Neuronal stem cell (in vitro differentiated cells): ENCODE measurements at regions not wholly inside any gene's neighbourhood (a gene's known extent, or its start where the extent isn't known, plus 50 kb on each side); places are given as distances from the start of the nearest gene placed in this dataset.
A peak's percentile ranks its signal among the peaks of the same experiment; 100 is the strongest.

Experiments
- DNase-seq: peaks from one replicate; pipeline ENCODE4 v3.0.0-alpha.2; 2013; ENCODE audit warnings: low spot score
- H2AFZ ChIP-seq: one replicate; pipeline ENCODE4 v1.6.1; 2013; ENCODE audit warnings: mild to moderate bottlenecking, low read length, inconsistent platforms
- H2AK5ac ChIP-seq: 2 replicates; pipeline ENCODE4 v1.6.1; 2013; ENCODE audit warnings: low read depth, mild to moderate bottlenecking, inconsistent platforms, low read length, moderate library complexity, mixed read lengths
- H2BK120ac ChIP-seq: 2 replicates; pipeline ENCODE4 v1.6.1; 2013; ENCODE audit warnings: low read depth, mild to moderate bottlenecking, inconsistent platforms, low read length, moderate library complexity, mixed read lengths
- H2BK12ac ChIP-seq: one replicate; pipeline ENCODE4 v1.6.1; 2013; ENCODE audit warnings: low read length, inconsistent platforms
- H2BK15ac ChIP-seq: 2 replicates; pipeline ENCODE4 v1.6.1; 2013; ENCODE audit warnings: mild to moderate bottlenecking, low read length, inconsistent platforms, mixed read lengths
- H2BK5ac ChIP-seq: one replicate; pipeline ENCODE4 v1.6.1; 2013; ENCODE audit warnings: inconsistent platforms, mild to moderate bottlenecking, low read length, moderate library complexity
- H3K14ac ChIP-seq: one replicate; pipeline ENCODE4 v1.6.1; 2013; ENCODE audit warnings: low read length, inconsistent platforms
- H3K18ac ChIP-seq: 2 replicates; pipeline ENCODE4 v1.6.1; 2013; ENCODE audit warnings: low read length, inconsistent platforms
- H3K23ac ChIP-seq: 2 replicates; pipeline ENCODE4 v1.6.1; 2013; ENCODE audit warnings: low read depth, mild to moderate bottlenecking, mixed read lengths, low read length, inconsistent platforms; ENCODE audit not compliant: poor library complexity
- H3K27ac ChIP-seq: replicated peaks from 3 replicates; pipeline ENCODE4 v1.5.1; 2013; ENCODE audit warnings: low read length, inconsistent platforms
- H3K27me3 ChIP-seq, 3 experiments: 2 replicates each; pipeline ENCODE4 v1.6.1; 2013; ENCODE audit warnings: low read length in 3 of 3, mild to moderate bottlenecking in 2 of 3, inconsistent platforms in 1 of 3, low read depth in 1 of 3, mixed read lengths in 1 of 3, moderate library complexity in 1 of 3; ENCODE audit not compliant: control insufficient read depth in 3 of 3, insufficient read depth in 3 of 3
- H3K36me3 ChIP-seq, 2 donors: replicated peaks in 1 of 2; 2 replicates each; pipeline ENCODE4 v1.6.1; 2013; ENCODE audit warnings: low read length in 2 of 2; ENCODE audit not compliant: control insufficient read depth in 2 of 2, insufficient read depth in 2 of 2
- H3K4ac ChIP-seq: 2 replicates; pipeline ENCODE4 v1.6.1; 2013; ENCODE audit warnings: inconsistent platforms, mild to moderate bottlenecking, low read length, moderate library complexity
- H3K4me1 ChIP-seq, 2 donors: 1 replicate in 1 of 2; 2 replicates in 1 of 2; pipeline ENCODE4 v1.6.1; 2013; ENCODE audit warnings: low read length in 2 of 2, low read depth in 1 of 2; ENCODE audit not compliant: control insufficient read depth in 2 of 2, insufficient read depth in 1 of 2
- H3K4me2 ChIP-seq: one replicate; pipeline ENCODE4 v1.6.1; 2013; ENCODE audit warnings: mild to moderate bottlenecking, low read length, inconsistent platforms; ENCODE audit not compliant: insufficient read depth, poor library complexity, severe bottlenecking
- H3K4me3 ChIP-seq, 2 donors: 2 replicates each; pipeline ENCODE4 v1.5.1; 2013; ENCODE audit warnings: low read length in 2 of 2, mild to moderate bottlenecking in 2 of 2, inconsistent platforms in 1 of 2, moderate library complexity in 1 of 2
- H3K79me1 ChIP-seq: one replicate; pipeline ENCODE4 v1.6.1; 2013; ENCODE audit warnings: low read depth, mild to moderate bottlenecking, inconsistent platforms, low read length, moderate library complexity
- H3K9ac ChIP-seq: one replicate; pipeline ENCODE4 v1.6.1; 2013; ENCODE audit warnings: mild to moderate bottlenecking, low read depth, low read length, inconsistent platforms; ENCODE audit not compliant: poor library complexity
- H3K9me3 ChIP-seq, 2 donors: replicated peaks in 1 of 2; 2 replicates each; pipeline versions ENCODE3 to v1.6.1; 2013; ENCODE audit warnings: low read length in 2 of 2, mild to moderate bottlenecking in 2 of 2, inconsistent platforms in 1 of 2, low read depth in 1 of 2, mixed read lengths in 1 of 2, moderate library complexity in 1 of 2; ENCODE audit not compliant: control insufficient read depth in 2 of 2, insufficient read depth in 1 of 2
- H4K8ac ChIP-seq: one replicate; pipeline ENCODE4 v1.6.1; 2013; ENCODE audit warnings: low read depth, mild to moderate bottlenecking, inconsistent platforms, low read length, moderate library complexity
- H4K91ac ChIP-seq: one replicate; pipeline ENCODE4 v1.6.1; 2013; ENCODE audit warnings: low read length, low read depth, mild to moderate bottlenecking, inconsistent platforms; ENCODE audit not compliant: poor library complexity
- WGBS, 2 donors: extraction: QIAGEN DNeasy Blood & Tissue Kit; methylation state at CpG; one replicate each; pipeline ENCODE4 v1.1.7; 2013; ENCODE audit warnings: missing lambda C conversion rate in 2 of 2, mixed read lengths in 1 of 2; ENCODE audit not compliant: insufficient read length in 2 of 2, insufficient replicate concordance in 1 of 2; ENCODE audit errors: extremely low coverage in 2 of 2; 5-methylcytosine and 5-hydroxymethylcytosine counted together

DNA sequence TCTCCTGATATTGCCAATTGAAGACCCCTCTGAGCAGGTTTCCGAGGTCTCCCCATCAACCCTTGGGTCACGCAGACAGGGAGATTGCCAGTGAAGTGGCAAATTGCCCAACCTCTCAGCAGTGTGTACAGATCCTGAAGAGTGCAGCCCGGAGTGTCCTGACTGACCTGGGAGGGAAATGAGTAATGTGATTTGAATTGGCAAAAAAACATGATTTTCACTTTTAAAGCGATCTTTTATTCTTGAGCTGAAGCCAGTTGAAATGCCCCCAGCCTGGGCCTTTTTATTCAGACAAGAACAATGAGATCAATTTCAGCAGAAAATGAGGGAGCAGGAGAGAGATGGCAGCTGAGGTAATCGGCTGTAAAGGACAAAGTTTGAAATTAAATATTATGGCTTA, 401.8 kb downstream of the RAPGEF2 start:
- peaks cover 0 to 4% (median 0%) of the 10 kb centered on the region in 3 experiments for H3K27me3 ChIP-seq
- no peaks in the 10 kb centered on the region for H3K9me3 ChIP-seq
- no peak overlapping the region for H4K91ac ChIP-seq
- H3K18ac ChIP-seq, result no peak overlapping the region
- peak overlapping the region; percentile 48 for H2AFZ ChIP-seq
- WGBS, 2 donors, result no CpG with 5 or more reads among the region's 5 CpGs
- no peak overlapping the region for H2BK15ac ChIP-seq
- H3K23ac ChIP-seq, result no peak overlapping the region
- no peak overlapping the region for H2BK12ac ChIP-seq
- no peak overlapping the region for H2BK5ac ChIP-seq
- no peak overlapping the region for H3K14ac ChIP-seq
- no peak for DNase-seq
- H3K4ac ChIP-seq, result no peak overlapping the region
- peaks cover 6 to 13% of the 10 kb centered on the region in 2 donors for H3K4me1 ChIP-seq
- H3K4me3 ChIP-seq, result no peak overlapping the region
- H3K4me2 ChIP-seq, result no peak overlapping the region
- no peak overlapping the region for H3K27ac ChIP-seq
- no peak overlapping the region for H4K8ac ChIP-seq
- no peaks in the 10 kb centered on the region for H3K79me1 ChIP-seq
- no peak overlapping the region for H2AK5ac ChIP-seq
- H3K36me3 ChIP-seq, result no peaks in the 10 kb centered on the region
- H3K9ac ChIP-seq, result no peak overlapping the region
- no peak overlapping the region for H2BK120ac ChIP-seq

DNA sequence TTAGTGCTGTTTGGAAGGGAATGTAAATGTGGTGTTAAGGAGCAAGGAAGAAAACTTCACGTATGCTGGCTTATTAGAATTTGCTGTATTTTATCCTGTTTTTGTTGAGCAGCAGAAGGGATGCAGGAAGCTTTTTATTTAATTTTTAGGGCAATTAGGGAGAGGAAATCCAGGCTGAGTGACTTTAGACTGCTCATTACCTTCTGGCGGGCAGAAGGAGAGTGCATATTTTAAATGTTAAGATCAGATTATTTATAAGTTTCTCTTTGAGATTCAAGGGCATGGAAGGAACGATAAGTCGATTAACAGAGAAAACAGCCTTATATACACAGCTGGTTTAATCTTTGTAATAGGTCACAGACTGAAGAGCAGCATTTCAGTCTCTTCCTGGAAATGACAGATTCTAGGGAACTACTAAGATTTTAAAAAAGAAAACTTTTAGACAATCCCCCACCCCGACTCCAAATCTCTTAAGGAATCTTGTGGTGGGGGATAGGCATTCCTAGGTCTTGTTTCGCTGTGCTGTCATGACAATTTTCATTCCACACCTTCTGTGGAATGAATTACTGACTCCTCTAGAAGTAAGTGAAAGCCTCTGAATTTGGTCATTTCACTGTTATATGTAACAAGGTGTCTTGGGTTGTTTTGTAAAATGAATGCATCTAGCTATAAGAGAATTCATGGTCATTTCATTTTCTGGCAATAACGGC, 402.5 kb downstream of the RAPGEF2 start:
- Histone ChIP-seq H2BK15ac (no peak overlapping the region), H2BK12ac (no peak overlapping the region), H3K4ac (no peak overlapping the region), H3K18ac (no peak overlapping the region), H2BK120ac (no peak overlapping the region), H4K91ac (no peak overlapping the region), H3K9me3 (no peaks in the 10 kb centered on the region), H3K23ac (no peak overlapping the region), H3K36me3 (no peaks in the 10 kb centered on the region), H3K4me3 (no peak overlapping the region), H4K8ac (no peak overlapping the region), H3K27ac (no peak overlapping the region), H3K4me1 (peaks cover 6 to 13% of the 10 kb centered on the region in 2 donors), H3K79me1 (no peaks in the 10 kb centered on the region), H3K9ac (no peak overlapping the region), H3K14ac (no peak overlapping the region), H2AFZ (peak overlapping the region; percentile 48), H3K4me2 (no peak overlapping the region), H2BK5ac (no peak overlapping the region), H2AK5ac (no peak overlapping the region), H3K27me3 (peaks cover 0 to 4% (median 0%) of the 10 kb centered on the region in 3 experiments)
- no peak for DNase-seq
- WGBS, 2 donors, result no CpG with 5 or more reads among the region's 7 CpGs

DNA sequence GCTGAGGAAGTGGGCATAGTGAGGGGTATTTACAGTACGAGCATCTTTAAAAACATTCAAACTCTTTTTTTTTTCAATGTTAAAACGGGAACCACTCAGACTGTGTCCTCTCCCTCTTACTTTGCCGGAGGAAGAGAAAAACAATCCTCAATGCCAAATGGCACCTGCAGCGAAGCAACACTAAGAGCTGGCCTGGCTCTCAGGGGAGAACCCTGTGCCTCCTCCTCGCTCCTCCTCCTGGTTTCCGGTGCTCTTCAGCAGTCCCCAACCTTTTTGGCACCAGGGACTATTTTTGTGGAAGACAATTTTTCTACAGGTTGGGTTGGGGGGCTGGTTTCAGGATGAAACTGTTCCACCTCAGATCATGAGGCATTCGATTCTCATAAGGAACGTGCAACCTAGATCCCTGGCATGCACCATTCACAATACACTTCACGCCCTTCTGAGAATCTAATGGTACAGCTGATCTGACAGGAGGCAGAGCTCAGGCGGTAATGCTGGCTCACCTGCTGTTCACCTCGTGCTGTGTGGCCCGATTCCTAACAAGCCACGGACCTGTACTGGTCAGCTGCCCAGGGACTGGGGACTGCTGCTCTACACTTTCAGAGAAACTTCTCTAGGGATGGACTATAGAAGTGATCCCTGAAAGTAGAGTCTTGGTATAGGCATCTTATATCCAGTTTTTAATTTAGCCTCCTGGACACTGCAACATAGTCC, 404.1 kb downstream of the RAPGEF2 start:
- Histone ChIP-seq H3K27ac (no peak overlapping the region), H2BK15ac (no peak overlapping the region), H2AK5ac (no peak overlapping the region), H3K27me3 (peaks cover 0 to 4% (median 0%) of the 10 kb centered on the region in 3 experiments), H4K8ac (no peak overlapping the region), H3K14ac (no peak overlapping the region), H3K4ac (no peak overlapping the region), H3K9ac (no peak overlapping the region), H3K4me1 (peaks cover 6 to 12% of the 10 kb centered on the region in 2 donors), H2BK5ac (no peak overlapping the region), H4K91ac (no peak overlapping the region), H3K4me3 (no peak overlapping the region), H3K23ac (no peak overlapping the region), H2BK120ac (no peak overlapping the region), H2AFZ (no peak overlapping the region), H2BK12ac (no peak overlapping the region), H3K18ac (no peak overlapping the region), H3K79me1 (no peaks in the 10 kb centered on the region), H3K36me3 (no peaks in the 10 kb centered on the region), H3K4me2 (no peak overlapping the region), H3K9me3 (no peaks in the 10 kb centered on the region)
- no CpG with 5 or more reads among the region's 13 CpGs for WGBS, 2 donors
- no peak for DNase-seq

DNA sequence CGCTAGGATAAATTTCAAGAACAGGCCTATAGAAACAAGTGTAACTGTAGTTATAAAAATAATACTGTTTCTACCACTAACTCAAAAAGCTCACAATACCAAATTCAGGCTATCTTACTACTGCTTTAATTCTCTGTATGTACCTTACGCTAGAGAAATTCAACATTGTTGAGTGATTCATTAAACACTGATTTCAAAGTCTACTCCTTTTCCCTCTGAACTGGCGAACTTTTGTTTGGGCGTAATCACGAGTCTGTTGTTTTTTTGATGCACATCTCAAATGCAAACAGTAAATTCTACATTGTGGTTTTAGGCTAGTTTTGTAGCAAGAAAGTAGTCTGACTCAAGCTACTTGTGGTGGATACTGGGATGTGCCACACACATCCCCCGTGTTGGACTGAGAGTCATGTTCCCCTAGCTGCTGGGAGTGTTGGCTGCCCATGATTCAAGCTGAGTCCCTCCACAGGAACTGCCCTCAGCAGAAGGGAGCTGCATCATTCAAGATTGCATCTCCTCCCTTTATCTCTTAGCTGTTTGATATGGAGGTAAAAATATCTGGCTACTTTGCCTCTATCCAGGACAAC, 406.1 kb downstream of the RAPGEF2 start:
- Histone ChIP-seq H3K36me3 (no peaks in the 10 kb centered on the region), H3K9ac (no peak overlapping the region), H2BK120ac (no peak overlapping the region), H2AK5ac (no peak overlapping the region), H3K14ac (no peak overlapping the region), H3K27me3 (no peaks in the 10 kb centered on the region), H3K4me2 (no peak overlapping the region), H3K4me1 (peaks cover 4 to 8% of the 10 kb centered on the region in 2 donors), H3K4ac (no peak overlapping the region), H2BK12ac (no peak overlapping the region), H3K9me3 (no peaks in the 10 kb centered on the region), H4K8ac (no peak overlapping the region), H2AFZ (no peak overlapping the region), H3K18ac (no peak overlapping the region), H3K4me3 (no peak overlapping the region), H3K27ac (no peak overlapping the region), H3K23ac (no peak overlapping the region), H2BK5ac (no peak overlapping the region), H3K79me1 (no peaks in the 10 kb centered on the region), H4K91ac (no peak overlapping the region), H2BK15ac (no peak overlapping the region)
- no peak for DNase-seq
- no CpG with 5 or more reads among the region's 6 CpGs for WGBS, 2 donors
